Esophagus muscularis mucosa (tissue), 4 donors: ENCODE measurements at regions not wholly inside any gene's neighbourhood (a gene's known extent, or its start where the extent isn't known, plus 50 kb on each side); places are given as distances from the start of the nearest gene placed in this dataset.
"Not testable (repeated sequence)": the region's sequence is repeated elsewhere in the genome, so short reads cannot be mapped to it uniquely, and the experiment has no call there.

Source experiments
- DNase-seq: peaks from one replicate; pipeline ENCODE4 v3.0.0-alpha.2; 2017; ENCODE audit errors: extremely low spot score
- H3K27ac ChIP-seq, 4 donors: fragments of 200-600 bp; sonication (generic); replicated peaks in 1 of 4; 1 replicate in 3 of 4; 2 replicates in 1 of 4; pipeline ENCODE4 v1.5.1; 2016 to 2019; ENCODE audit warnings: mild to moderate bottlenecking in 1 of 4
- H3K27me3 ChIP-seq, 4 donors: fragments of 200-600 bp; sonication (generic); one replicate each; pipeline versions ENCODE4 v1.5.1 to v1.6.0; 2016 to 2019
- H3K36me3 ChIP-seq, 4 donors: fragments of 200-600 bp; sonication (generic); one replicate each; pipeline ENCODE4 v1.5.1; 2016 to 2019
- H3K4me1 ChIP-seq, 4 donors: fragments of 200-600 bp; sonication (generic); one replicate each; pipeline ENCODE4 v1.5.1; 2016 to 2019
- H3K4me3 ChIP-seq, 4 donors: fragments of 200-600 bp; sonication (generic); 1 replicate in 2 of 4; 2 replicates in 2 of 4; pipeline ENCODE4 v1.5.1; 2016 to 2019; ENCODE audit warnings: mild to moderate bottlenecking in 4 of 4, moderate library complexity in 1 of 4
- H3K9me3 ChIP-seq, 4 donors: fragments of 200-600 bp; sonication (generic); 1 replicate in 3 of 4; 2 replicates in 1 of 4; pipeline ENCODE4 v1.5.1; 2016 to 2019
- CTCF ChIP-seq, 3 experiments: fragments of 200-600 bp in 2 of 3; fragments of 450-650 bp in 1 of 3; sonication (generic) in 2 of 3; IDR thresholded peaks; one replicate each; pipeline ENCODE4 v1.5.1; 2017 to 2019; ENCODE audit warnings: antibody characterized with exemption in 3 of 3, mild to moderate bottlenecking in 2 of 3, moderate library complexity in 1 of 3
- EP300 ChIP-seq: sonication (generic); formaldehyde crosslinking; IDR thresholded peaks from one replicate; pipeline ENCODE4 v1.6.1; 2017; ENCODE audit warnings: antibody characterized with exemption
- POLR2A ChIP-seq: fragments of 450-650 bp; IDR thresholded peaks from one replicate; pipeline ENCODE4 v1.6.1; 2017; ENCODE audit warnings: antibody characterized with exemption, moderate library complexity, mild to moderate bottlenecking, low read depth
- POLR2AphosphoS5 ChIP-seq, 2 donors: sonication (generic); formaldehyde crosslinking; IDR thresholded peaks; one replicate each; pipeline ENCODE4 v1.6.1; 2017; ENCODE audit warnings: antibody characterized with exemption in 2 of 2
- WGBS: methylation state at CpG from one replicate; pipeline ENCODE4 v1.1.5; 2018; 5-methylcytosine and 5-hydroxymethylcytosine counted together
- intact Hi-C: fragments of 100-400 bp; cut with DNase I; formaldehyde crosslinking; loops from one replicate; pipeline ENCODE4 v1.15.1; 2023

GRCh38 chr1:66424530-66424929 is 109.4 kb upstream of the SGIP1 start:
- H3K4me1 ChIP-seq, DNase-seq, H3K27ac ChIP-seq, intact Hi-C loops, H3K4me3 ChIP-seq, H3K36me3 ChIP-seq, H3K27me3 ChIP-seq: not testable (repeated sequence)
- WGBS: 91% methylated on average over 3 of the region's 3 CpGs
- H3K9me3 ChIP-seq: peaks cover 0 to 11% (median 5%) of the 10 kb centered on the region in 4 donors

- no peak overlapping the region for H3K4me3 ChIP-seq
- DNase-seq: no peak
- WGBS: 57% methylated on average over 4 of the region's 4 CpGs
- H3K36me3 ChIP-seq: no peaks in the 10 kb centered on the region
- intact Hi-C loops: no loop called here
- H3K27ac ChIP-seq: no peak overlapping the region
- peaks cover 0 to 28% (median 20%) of the 10 kb centered on the region in 4 donors for H3K9me3 ChIP-seq
- H3K27me3 ChIP-seq: no peaks in the 10 kb centered on the region
- no peak for TF ChIP-seq POLR2A
- no peak for TF ChIP-seq CTCF (IDR thresholded peaks at IDR 0.05)
- no peak for TF ChIP-seq EP300
- no peak for TF ChIP-seq POLR2AphosphoS5 (IDR thresholded peaks at IDR 0.05)
- no peaks in the 10 kb centered on the region for H3K4me1 ChIP-seq
Observed at GRCh38 chr1:66426239-66426853, 107.6 kb upstream of the SGIP1 start.

- H3K9me3 ChIP-seq: peaks cover 0 to 30% (median 25%) of the 10 kb centered on the region in 4 donors
- intact Hi-C loops: not testable (repeated sequence)
Observed at GRCh38 chr1:66430815-66431214, 103.1 kb upstream of the SGIP1 start.

GRCh38 chr1:66431999-66432398 is 102.0 kb upstream of the SGIP1 start:
- Histone ChIP-seq H3K27ac (no peak overlapping the region), H3K36me3 (no peaks in the 10 kb centered on the region), H3K4me1 (no peaks in the 10 kb centered on the region), H3K4me3 (no peak overlapping the region), H3K9me3 (peaks cover 0 to 30% (median 25%) of the 10 kb centered on the region in 4 donors), H3K27me3 (no peaks in the 10 kb centered on the region)
- DNase-seq: no peak
- 86% methylated on average over 1 of the region's 2 CpGs for WGBS
- TF ChIP-seq POLR2AphosphoS5 (IDR thresholded peaks at IDR 0.05): no peak
- TF ChIP-seq POLR2A: no peak
- no peak for TF ChIP-seq CTCF (IDR thresholded peaks at IDR 0.05)
- no peak for TF ChIP-seq EP300
- intact Hi-C loops: no loop called here

More at GRCh38 chr1:66430815-66431214, 103.1 kb upstream of the SGIP1 start:
- not testable (repeated sequence) for H3K36me3 ChIP-seq, H3K27ac ChIP-seq, H3K27me3 ChIP-seq, DNase-seq, H3K4me3 ChIP-seq, H3K4me1 ChIP-seq

GRCh38 chr1:66433611-66434010 is 100.3 kb upstream of the SGIP1 start:
- no peak overlapping the region for H3K4me3 ChIP-seq
- no peaks in the 10 kb centered on the region for H3K27me3 ChIP-seq
- no peak overlapping the region for H3K27ac ChIP-seq
- intact Hi-C loops: no loop called here
- DNase-seq: no peak
- H3K9me3 ChIP-seq: peaks cover 0 to 22% (median 18%) of the 10 kb centered on the region in 4 donors
- no peaks in the 10 kb centered on the region for H3K4me1 ChIP-seq
- H3K36me3 ChIP-seq: no peaks in the 10 kb centered on the region
- TF ChIP-seq POLR2AphosphoS5 (IDR thresholded peaks at IDR 0.05) (no peak), POLR2A (no peak), CTCF (IDR thresholded peaks at IDR 0.05) (no peak)

- no peak overlapping the region for H3K27ac ChIP-seq
- H3K36me3 ChIP-seq: no peaks in the 10 kb centered on the region
- TF ChIP-seq CTCF (IDR thresholded peaks at IDR 0.05) (no peak), EP300 (no peak), POLR2AphosphoS5 (IDR thresholded peaks at IDR 0.05) (no peak), POLR2A (no peak)
- no peak overlapping the region for H3K4me3 ChIP-seq
- intact Hi-C loops: no loop called here
- no peaks in the 10 kb centered on the region for H3K27me3 ChIP-seq
- H3K4me1 ChIP-seq: no peaks in the 10 kb centered on the region
- DNase-seq: no peak
- WGBS: 68% methylated on average over 2 of the region's 2 CpGs
- peaks cover 0 to 22% (median 18%) of the 10 kb centered on the region in 4 donors for H3K9me3 ChIP-seq
Observed at GRCh38 chr1:66434096-66434495, 99.9 kb upstream of the SGIP1 start.
